Neural cell (in vitro differentiated cells): ENCODE measurements at regions not wholly inside any gene's neighbourhood (a gene's known extent, or its start where the extent isn't known, plus 50 kb on each side); places are given as distances from the start of the nearest gene placed in this dataset.

Experiments used
- CTCF ChIP-seq: fragments of 450-650 bp; IDR thresholded peaks from 2 replicates; pipeline ENCODE4 v1.5.1; 2014; ENCODE audit warnings: antibody characterized with exemption, mild to moderate bottlenecking, moderate library complexity; ENCODE audit not compliant: poor library complexity, severe bottlenecking
- RAD21 ChIP-seq: fragments of 450-650 bp; conservative IDR thresholded peaks from 2 replicates; pipeline ENCODE4 v1.6.1; 2014; ENCODE audit warnings: antibody characterized with exemption, mild to moderate bottlenecking, moderate library complexity

- TF ChIP-seq RAD21 (no peak), CTCF (no peak)
Measured at GRCh38 chr13:99636728-99637353, 135.6 kb downstream of the TM9SF2 start.
